Activated T-cell treated with anti-CD3 and anti-CD28 coated beads, Interleukin-2, amount 50 U/mL, for 4 hours (primary cell): ENCODE measurements at regions not wholly inside any gene's neighbourhood (a gene's known extent, or its start where the extent isn't known, plus 50 kb on each side); places are given as distances from the start of the nearest gene placed in this dataset.

Source experiments
- ATAC-seq, 2 donors: fragments of 200-7000 bp; cut with Tn5 transposase; one replicate each; pipeline ENCODE4 v1.10.0; 2021
- DNase-seq: peaks from one replicate; pipeline ENCODE4 v3.0.0-alpha.2; 2020
- H3K27me3 Mint-ChIP-seq: one replicate; pipeline ENCODE4 v1.8.0; 2021; ENCODE audit warnings: low read depth, mixed read lengths
- H3K36me3 Mint-ChIP-seq: one replicate; pipeline ENCODE4 v1.8.0; 2022; ENCODE audit warnings: mixed read lengths; ENCODE audit not compliant: insufficient read depth
- H3K4me1 Mint-ChIP-seq: one replicate; pipeline ENCODE4 v1.8.0; 2021; ENCODE audit warnings: low read depth, mixed read lengths
- H3K4me3 Mint-ChIP-seq: one replicate; pipeline ENCODE4 v1.8.0; 2021; ENCODE audit warnings: mild to moderate bottlenecking, moderate library complexity, mixed read lengths
- H3K9me3 Mint-ChIP-seq: one replicate; pipeline ENCODE4 v1.8.0; 2021; ENCODE audit warnings: mixed read lengths

- Mint-ChIP-seq H3K27me3 (no peaks in the 10 kb centered on the region), H3K4me1 (no peaks in the 10 kb centered on the region), H3K9me3 (peaks cover 5% of the 10 kb centered on the region), H3K36me3 (no peaks in the 10 kb centered on the region), H3K4me3 (no peak overlapping the region)
- ATAC-seq, result no peak
- no peak for DNase-seq
Observed at GRCh38 chr12:127896661-127897060, 370.3 kb upstream of the TMEM132C start.

GRCh38 chr12:127898616-127899015 lies 368.4 kb upstream of the TMEM132C start:
- Mint-ChIP-seq H3K27me3 (no peaks in the 10 kb centered on the region), H3K36me3 (no peaks in the 10 kb centered on the region), H3K4me1 (no peaks in the 10 kb centered on the region), H3K4me3 (no peak overlapping the region), H3K9me3 (peaks cover 5% of the 10 kb centered on the region)
- no peak for ATAC-seq
- no peak for DNase-seq

GRCh38 chr12:127899971-127900370 lies 367.0 kb upstream of the TMEM132C start:
- DNase-seq (no peak), ATAC-seq (no peak)
- peaks cover 2% of the 10 kb centered on the region for H3K27me3 Mint-ChIP-seq
- no peaks in the 10 kb centered on the region for H3K36me3 Mint-ChIP-seq
- no peaks in the 10 kb centered on the region for H3K4me1 Mint-ChIP-seq
- no peak overlapping the region for H3K4me3 Mint-ChIP-seq
- H3K9me3 Mint-ChIP-seq, result peaks cover 5% of the 10 kb centered on the region

- no peak overlapping the region for H3K4me3 Mint-ChIP-seq
Observed at GRCh38 chr12:127900386-127900785, 366.6 kb upstream of the TMEM132C start.

GRCh38 chr12:127903146-127903545 lies 363.8 kb upstream of the TMEM132C start:
- Mint-ChIP-seq H3K4me1 (no peaks in the 10 kb centered on the region), H3K27me3 (peaks cover 2% of the 10 kb centered on the region), H3K4me3 (no peak overlapping the region), H3K9me3 (peaks cover 11% of the 10 kb centered on the region), H3K36me3 (no peaks in the 10 kb centered on the region)
- DNase-seq (no peak), ATAC-seq (no peak)

More at GRCh38 chr12:127900386-127900785, 366.6 kb upstream of the TMEM132C start:
- ATAC-seq (no peak), DNase-seq (no peak)
- Mint-ChIP-seq H3K9me3 (peaks cover 6% of the 10 kb centered on the region), H3K4me1 (no peaks in the 10 kb centered on the region), H3K36me3 (no peaks in the 10 kb centered on the region), H3K27me3 (peaks cover 2% of the 10 kb centered on the region)

- H3K4me3 Mint-ChIP-seq, result no peak overlapping the region
- H3K27me3 Mint-ChIP-seq, result peaks cover 2% of the 10 kb centered on the region
- H3K36me3 Mint-ChIP-seq, result no peaks in the 10 kb centered on the region
- H3K4me1 Mint-ChIP-seq, result no peaks in the 10 kb centered on the region
- peaks cover 15% of the 10 kb centered on the region for H3K9me3 Mint-ChIP-seq
- DNase-seq (no peak), ATAC-seq (no peak)
Observed at GRCh38 chr12:127909041-127909440, 357.9 kb upstream of the TMEM132C start.

GRCh38 chr12:127911291-127911690 lies 355.7 kb upstream of the TMEM132C start:
- Mint-ChIP-seq H3K36me3 (no peaks in the 10 kb centered on the region), H3K4me1 (no peaks in the 10 kb centered on the region), H3K4me3 (no peak overlapping the region), H3K27me3 (no peaks in the 10 kb centered on the region), H3K9me3 (peaks cover 11% of the 10 kb centered on the region)
- DNase-seq (no peak), ATAC-seq (no peak)

- ATAC-seq (no peak), DNase-seq (no peak)
- H3K27me3 Mint-ChIP-seq, result no peaks in the 10 kb centered on the region
- no peaks in the 10 kb centered on the region for H3K36me3 Mint-ChIP-seq
- H3K4me1 Mint-ChIP-seq, result no peaks in the 10 kb centered on the region
- H3K9me3 Mint-ChIP-seq, result peaks cover 7% of the 10 kb centered on the region
- no peak overlapping the region for H3K4me3 Mint-ChIP-seq
Observed at GRCh38 chr12:127912035-127912665, 354.8 kb upstream of the TMEM132C start.

GRCh38 chr12:127923501-127923900 lies 343.5 kb upstream of the TMEM132C start:
- Mint-ChIP-seq H3K4me1 (no peaks in the 10 kb centered on the region), H3K9me3 (no peaks in the 10 kb centered on the region), H3K27me3 (no peaks in the 10 kb centered on the region), H3K4me3 (no peak overlapping the region), H3K36me3 (no peaks in the 10 kb centered on the region)
- no peak for DNase-seq
- ATAC-seq, result no peak

GRCh38 chr12:127925971-127926370 lies 341.0 kb upstream of the TMEM132C start:
- H3K4me1 Mint-ChIP-seq, result no peaks in the 10 kb centered on the region
- H3K4me3 Mint-ChIP-seq, result no peak overlapping the region
- no peaks in the 10 kb centered on the region for H3K36me3 Mint-ChIP-seq
- ATAC-seq, result no peak
- H3K27me3 Mint-ChIP-seq, result no peaks in the 10 kb centered on the region
- no peak for DNase-seq
- no peaks in the 10 kb centered on the region for H3K9me3 Mint-ChIP-seq

- DNase-seq (no peak), ATAC-seq (no peak)
- no peak overlapping the region for H3K4me3 Mint-ChIP-seq
- no peaks in the 10 kb centered on the region for H3K27me3 Mint-ChIP-seq
- H3K4me1 Mint-ChIP-seq, result no peaks in the 10 kb centered on the region
- no peaks in the 10 kb centered on the region for H3K9me3 Mint-ChIP-seq
- H3K36me3 Mint-ChIP-seq, result no peaks in the 10 kb centered on the region
Observed at GRCh38 chr12:127928178-127928577, 338.8 kb upstream of the TMEM132C start.

- no peaks in the 10 kb centered on the region for H3K4me1 Mint-ChIP-seq
- ATAC-seq, result no peak
- no peaks in the 10 kb centered on the region for H3K27me3 Mint-ChIP-seq
- H3K4me3 Mint-ChIP-seq, result no peak overlapping the region
- no peak for DNase-seq
- H3K36me3 Mint-ChIP-seq, result no peaks in the 10 kb centered on the region
- H3K9me3 Mint-ChIP-seq, result no peaks in the 10 kb centered on the region
Observed at GRCh38 chr12:127928615-127929571, 338.1 kb upstream of the TMEM132C start.

GRCh38 chr12:127930122-127930521 lies 336.8 kb upstream of the TMEM132C start:
- Mint-ChIP-seq H3K27me3 (no peaks in the 10 kb centered on the region), H3K36me3 (no peaks in the 10 kb centered on the region), H3K9me3 (no peaks in the 10 kb centered on the region), H3K4me1 (no peaks in the 10 kb centered on the region), H3K4me3 (no peak overlapping the region)
- DNase-seq (no peak), ATAC-seq (no peak)

GRCh38 chr12:127934409-127934808 lies 332.6 kb upstream of the TMEM132C start:
- DNase-seq (no peak), ATAC-seq (no peak)
- peaks cover 3% of the 10 kb centered on the region for H3K9me3 Mint-ChIP-seq
- no peaks in the 10 kb centered on the region for H3K4me1 Mint-ChIP-seq
- no peaks in the 10 kb centered on the region for H3K36me3 Mint-ChIP-seq
- H3K27me3 Mint-ChIP-seq, result no peaks in the 10 kb centered on the region
- H3K4me3 Mint-ChIP-seq, result no peak overlapping the region

- ATAC-seq (no peak), DNase-seq (no peak)
- Mint-ChIP-seq H3K9me3 (peaks cover 3% of the 10 kb centered on the region), H3K4me3 (no peak overlapping the region), H3K4me1 (no peaks in the 10 kb centered on the region), H3K36me3 (no peaks in the 10 kb centered on the region), H3K27me3 (no peaks in the 10 kb centered on the region)
Observed at GRCh38 chr12:127936463-127936862, 330.5 kb upstream of the TMEM132C start.
